ENCODE measurements at regions not wholly inside any gene's neighbourhood (a gene's known extent, or its start where the extent isn't known, plus 50 kb on each side); places are given as distances from the start of the nearest gene placed in this dataset.

DNA sequence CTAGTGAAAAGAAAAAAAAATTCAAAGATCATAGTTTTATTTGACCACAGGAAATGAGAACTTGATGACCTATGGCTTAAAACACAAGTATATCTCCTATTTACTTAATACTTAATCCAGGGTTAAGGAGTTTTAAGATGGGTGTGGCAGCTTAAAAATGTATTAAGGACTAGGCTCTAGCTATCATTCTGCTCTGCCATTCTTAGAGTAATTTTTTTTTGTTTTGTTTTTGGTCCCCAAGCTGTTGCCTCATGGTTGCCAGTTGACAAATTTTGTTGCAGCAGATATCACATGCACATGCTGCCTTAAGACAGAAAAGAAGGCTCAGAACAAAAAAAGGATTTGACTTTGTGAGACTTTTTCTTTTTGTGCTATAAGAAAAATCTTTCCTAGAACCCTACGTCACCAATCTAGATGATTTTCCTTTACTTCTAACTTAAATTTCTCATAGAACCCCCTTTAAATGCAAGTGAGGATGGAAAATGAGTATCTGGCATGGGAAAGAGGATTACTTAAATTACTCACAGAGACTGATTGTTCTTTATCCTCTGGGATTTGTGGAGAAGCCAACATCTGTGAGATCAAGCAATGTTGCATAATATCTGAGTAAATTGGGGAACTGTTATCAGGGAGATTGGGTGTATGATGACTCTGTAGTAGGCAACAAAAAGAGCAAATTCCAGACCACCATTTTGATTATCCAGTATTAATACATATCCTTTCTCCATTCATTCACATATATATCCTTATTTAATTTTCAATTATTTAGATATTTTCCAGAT is 364.7 kb upstream of the CD180 start:
- H3K9me3 Mint-ChIP-seq (ENCODE audit: unreplicated experiment), result peaks cover 22% of the 10 kb centered on the region
- H3K27ac Mint-ChIP-seq (ENCODE audit: unreplicated experiment), result no peak overlapping the region
- peaks cover 12% of the 10 kb centered on the region for H3K27me3 Mint-ChIP-seq (ENCODE audit: unreplicated experiment)

GRCh38 chr5:67552773-67553172 is 356.2 kb upstream of the CD180 start:
- H3K27me3 Mint-ChIP-seq (ENCODE audit: unreplicated experiment), result peaks cover 4% of the 10 kb centered on the region
- no peak overlapping the region for H3K27ac Mint-ChIP-seq (ENCODE audit: unreplicated experiment)
- H3K9me3 Mint-ChIP-seq (ENCODE audit: unreplicated experiment), result no peaks in the 10 kb centered on the region
- DNase-seq (ENCODE audit: extremely low spot score, unreplicated experiment), result no peak
- H3K36me3 Mint-ChIP-seq (ENCODE audit: unreplicated experiment), result no peaks in the 10 kb centered on the region
- no peak overlapping the region for H3K4me3 Mint-ChIP-seq (ENCODE audit: unreplicated experiment)
- TF ChIP-seq, protein P1, sequence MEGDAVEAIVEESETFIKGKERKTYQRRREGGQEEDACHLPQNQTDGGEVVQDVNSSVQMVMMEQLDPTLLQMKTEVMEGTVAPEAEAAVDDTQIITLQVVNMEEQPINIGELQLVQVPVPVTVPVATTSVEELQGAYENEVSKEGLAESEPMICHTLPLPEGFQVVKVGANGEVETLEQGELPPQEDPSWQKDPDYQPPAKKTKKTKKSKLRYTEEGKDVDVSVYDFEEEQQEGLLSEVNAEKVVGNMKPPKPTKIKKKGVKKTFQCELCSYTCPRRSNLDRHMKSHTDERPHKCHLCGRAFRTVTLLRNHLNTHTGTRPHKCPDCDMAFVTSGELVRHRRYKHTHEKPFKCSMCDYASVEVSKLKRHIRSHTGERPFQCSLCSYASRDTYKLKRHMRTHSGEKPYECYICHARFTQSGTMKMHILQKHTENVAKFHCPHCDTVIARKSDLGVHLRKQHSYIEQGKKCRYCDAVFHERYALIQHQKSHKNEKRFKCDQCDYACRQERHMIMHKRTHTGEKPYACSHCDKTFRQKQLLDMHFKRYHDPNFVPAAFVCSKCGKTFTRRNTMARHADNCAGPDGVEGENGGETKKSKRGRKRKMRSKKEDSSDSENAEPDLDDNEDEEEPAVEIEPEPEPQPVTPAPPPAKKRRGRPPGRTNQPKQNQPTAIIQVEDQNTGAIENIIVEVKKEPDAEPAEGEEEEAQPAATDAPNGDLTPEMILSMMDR (IDR thresholded peaks at IDR 0.05), result no peak
- H3K4me1 Mint-ChIP-seq (ENCODE audit: unreplicated experiment), result no peaks in the 10 kb centered on the region

More for the DNA sequence above, 364.7 kb upstream of the CD180 start:
- TF ChIP-seq, protein P1 (IDR thresholded peaks at IDR 0.05), result no peak
- no peak overlapping the region for H3K4me3 Mint-ChIP-seq (ENCODE audit: unreplicated experiment)
- no peak for DNase-seq (ENCODE audit: extremely low spot score, unreplicated experiment)
- no peaks in the 10 kb centered on the region for H3K36me3 Mint-ChIP-seq (ENCODE audit: unreplicated experiment)
- H3K4me1 Mint-ChIP-seq (ENCODE audit: unreplicated experiment), result no peaks in the 10 kb centered on the region

DNA sequence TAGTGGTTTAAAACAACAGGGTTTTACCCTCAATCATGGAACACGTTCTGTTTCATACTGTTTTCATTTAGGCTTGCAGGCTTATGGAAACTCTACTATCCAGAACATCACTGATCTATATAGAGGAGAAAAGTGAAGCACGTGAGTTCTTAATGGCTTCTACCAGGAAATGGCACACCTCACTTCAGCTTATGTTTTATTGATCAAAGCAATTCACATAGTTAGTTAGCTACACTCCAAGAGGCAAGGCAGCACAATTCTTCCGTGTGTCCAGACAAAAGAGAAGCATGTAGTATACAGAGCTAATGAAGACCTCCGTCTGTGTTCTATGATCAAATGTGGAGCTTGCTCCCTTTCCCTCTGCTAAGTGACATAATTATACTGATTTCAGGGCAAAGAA is 353.3 kb upstream of the CD180 start:
- H3K36me3 Mint-ChIP-seq (ENCODE audit: unreplicated experiment), result no peaks in the 10 kb centered on the region
- no peak for DNase-seq (ENCODE audit: extremely low spot score, unreplicated experiment)

DNA sequence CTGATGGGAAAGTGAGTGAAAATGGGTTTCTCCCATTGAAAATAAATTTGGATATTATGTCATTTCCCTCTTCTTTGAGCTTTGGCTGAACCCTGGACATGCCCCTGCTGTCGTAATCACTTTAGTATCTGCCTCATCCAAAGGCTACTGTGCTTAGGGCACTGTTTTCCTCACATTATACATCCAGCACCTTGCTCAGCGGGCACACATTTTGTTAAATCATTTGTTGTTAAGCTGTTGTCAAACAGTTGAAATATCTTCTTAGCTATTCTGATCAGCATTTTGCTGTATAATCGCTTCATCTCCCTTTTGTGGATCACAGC is 352.7 kb upstream of the CD180 start:
- Mint-ChIP-seq H3K27me3 (ENCODE audit: unreplicated experiment) (peaks cover 6% of the 10 kb centered on the region), H3K4me1 (ENCODE audit: unreplicated experiment) (no peaks in the 10 kb centered on the region), H3K36me3 (ENCODE audit: unreplicated experiment) (no peaks in the 10 kb centered on the region), H3K27ac (ENCODE audit: unreplicated experiment) (no peak overlapping the region), H3K9me3 (ENCODE audit: unreplicated experiment) (no peaks in the 10 kb centered on the region), H3K4me3 (ENCODE audit: unreplicated experiment) (no peak overlapping the region)
- TF ChIP-seq, protein P1 (IDR thresholded peaks at IDR 0.05), result no peak
- DNase-seq (ENCODE audit: extremely low spot score, unreplicated experiment), result no peak

More for the DNA sequence above, 353.3 kb upstream of the CD180 start:
- no peaks in the 10 kb centered on the region for H3K9me3 Mint-ChIP-seq (ENCODE audit: unreplicated experiment)
- H3K4me1 Mint-ChIP-seq (ENCODE audit: unreplicated experiment), result no peaks in the 10 kb centered on the region
- H3K27me3 Mint-ChIP-seq (ENCODE audit: unreplicated experiment), result peaks cover 6% of the 10 kb centered on the region
- TF ChIP-seq, protein P1 (IDR thresholded peaks at IDR 0.05), result no peak
- H3K4me3 Mint-ChIP-seq (ENCODE audit: unreplicated experiment), result no peak overlapping the region
- no peak overlapping the region for H3K27ac Mint-ChIP-seq (ENCODE audit: unreplicated experiment)

DNA sequence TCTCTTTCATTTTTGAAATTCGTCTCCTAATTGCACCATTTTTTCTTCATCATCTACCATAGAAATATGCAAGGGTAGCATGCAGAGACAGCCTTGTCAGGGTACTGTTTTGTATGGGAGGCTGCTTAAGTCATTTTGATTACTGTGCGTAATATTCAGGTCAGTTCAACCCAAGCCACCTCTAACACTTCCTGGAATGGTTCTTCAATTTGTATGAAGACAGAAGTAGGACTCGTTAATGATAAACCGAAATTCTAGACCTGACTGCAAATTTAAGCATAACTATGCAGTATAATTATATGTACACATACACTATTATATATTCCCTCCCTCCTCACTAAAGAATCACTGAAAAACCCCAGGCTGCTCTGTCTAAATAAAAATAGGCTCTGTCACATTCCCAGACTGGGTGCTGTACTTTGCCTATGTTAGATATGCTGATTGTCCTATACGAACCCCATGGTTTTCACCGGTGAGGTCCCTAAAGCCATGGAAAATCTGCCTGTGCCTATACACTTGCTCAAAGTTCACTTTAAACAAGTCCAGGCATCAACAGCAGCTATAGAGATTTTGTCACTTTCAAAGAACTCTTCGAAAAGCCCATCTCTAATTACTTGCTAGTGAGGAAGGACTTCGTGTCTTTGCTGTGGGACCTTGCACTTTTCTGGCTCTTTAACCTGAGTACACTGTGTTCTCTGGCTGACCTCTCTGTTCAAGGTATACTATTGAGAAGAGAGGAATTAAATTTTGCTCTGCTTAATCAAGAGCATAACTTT is 352.1 kb upstream of the CD180 start:
- TF ChIP-seq, protein P1 (IDR thresholded peaks at IDR 0.05), result no peak
- Mint-ChIP-seq H3K4me3 (ENCODE audit: unreplicated experiment) (no peak overlapping the region), H3K27ac (ENCODE audit: unreplicated experiment) (no peak overlapping the region), H3K36me3 (ENCODE audit: unreplicated experiment) (no peaks in the 10 kb centered on the region), H3K27me3 (ENCODE audit: unreplicated experiment) (peaks cover 6% of the 10 kb centered on the region), H3K4me1 (ENCODE audit: unreplicated experiment) (no peaks in the 10 kb centered on the region), H3K9me3 (ENCODE audit: unreplicated experiment) (no peaks in the 10 kb centered on the region)
- DNase-seq (ENCODE audit: extremely low spot score, unreplicated experiment), result no peak

Data from osteocyte (in vitro differentiated cells).